ENCODE measurements at regions not wholly inside any gene's neighbourhood (a gene's known extent, or its start where the extent isn't known, plus 50 kb on each side); places are given as distances from the start of the nearest gene placed in this dataset.
"Not testable (repeated sequence)": the region's sequence is repeated elsewhere in the genome, so short reads cannot be mapped to it uniquely, and the experiment has no call there.

GRCh38 chr7:150046290-150047194 lies 172.8 kb downstream of the ATP6V0E2 start:
- not testable (repeated sequence) for DNase-seq (ENCODE audit: low read depth)

GRCh38 chr7:150047329-150047728 lies 173.6 kb downstream of the ATP6V0E2 start:
- DNase-seq (ENCODE audit: low read depth): not testable (repeated sequence)

GRCh38 chr7:150047772-150048171 lies 174.0 kb downstream of the ATP6V0E2 start:
- not testable (repeated sequence) for DNase-seq (ENCODE audit: low read depth)

- DNase-seq (ENCODE audit: low read depth): not testable (repeated sequence)
Observed at GRCh38 chr7:150048244-150049011, 174.7 kb downstream of the ATP6V0E2 start.

GRCh38 chr7:150049012-150049655 lies 175.4 kb downstream of the ATP6V0E2 start:
- DNase-seq (ENCODE audit: low read depth): not testable (repeated sequence)

GRCh38 chr7:150053396-150053795 lies 179.6 kb downstream of the ATP6V0E2 start:
- not testable (repeated sequence) for DNase-seq (ENCODE audit: low read depth)

- not testable (repeated sequence) for DNase-seq (ENCODE audit: low read depth)
Observed at GRCh38 chr7:150054242-150054641, 180.5 kb downstream of the ATP6V0E2 start.

- DNase-seq (ENCODE audit: low read depth): peak; percentile 67
Observed at GRCh38 chr7:150060259-150061221, 186.8 kb downstream of the ATP6V0E2 start.

GRCh38 chr7:150063195-150063594 lies 189.4 kb downstream of the ATP6V0E2 start:
- not testable (repeated sequence) for DNase-seq (ENCODE audit: low read depth)

- DNase-seq (ENCODE audit: low read depth): not testable (repeated sequence)
Observed at GRCh38 chr7:150069555-150070313, 196.0 kb downstream of the ATP6V0E2 start.

GRCh38 chr7:150077543-150077942 lies 203.8 kb downstream of the ATP6V0E2 start:
- DNase-seq (ENCODE audit: low read depth): not testable (repeated sequence)

GRCh38 chr7:150081865-150082264 lies 208.1 kb downstream of the ATP6V0E2 start:
- not testable (repeated sequence) for DNase-seq (ENCODE audit: low read depth)

GRCh38 chr7:150084724-150085123 lies 211.0 kb downstream of the ATP6V0E2 start:
- DNase-seq (ENCODE audit: low read depth): not testable (repeated sequence)

- DNase-seq (ENCODE audit: low read depth): not testable (repeated sequence)
Observed at GRCh38 chr7:150087478-150087877, 213.7 kb downstream of the ATP6V0E2 start.

- not testable (repeated sequence) for DNase-seq (ENCODE audit: low read depth)
Observed at GRCh38 chr7:150089139-150089538, 215.4 kb downstream of the ATP6V0E2 start.

GRCh38 chr7:150090776-150091175 lies 217.0 kb downstream of the ATP6V0E2 start:
- DNase-seq (ENCODE audit: low read depth): not testable (repeated sequence)

GRCh38 chr7:150093897-150094296 lies 220.1 kb downstream of the ATP6V0E2 start:
- not testable (repeated sequence) for DNase-seq (ENCODE audit: low read depth)

- not testable (repeated sequence) for DNase-seq (ENCODE audit: low read depth)
Observed at GRCh38 chr7:150096213-150096994, 222.6 kb downstream of the ATP6V0E2 start.

GRCh38 chr7:150098592-150098991 lies 224.6 kb upstream of the LRRC61 start:
- not testable (repeated sequence) for DNase-seq (ENCODE audit: low read depth)
